ENCODE measurements at regions not wholly inside any gene's neighbourhood (a gene's known extent, or its start where the extent isn't known, plus 50 kb on each side); places are given as distances from the start of the nearest gene placed in this dataset.
A peak's percentile ranks its signal among the peaks of the same experiment; 100 is the strongest.
"Not testable (repeated sequence)": the region's sequence is repeated elsewhere in the genome, so short reads cannot be mapped to it uniquely, and the experiment has no call there.

DNA sequence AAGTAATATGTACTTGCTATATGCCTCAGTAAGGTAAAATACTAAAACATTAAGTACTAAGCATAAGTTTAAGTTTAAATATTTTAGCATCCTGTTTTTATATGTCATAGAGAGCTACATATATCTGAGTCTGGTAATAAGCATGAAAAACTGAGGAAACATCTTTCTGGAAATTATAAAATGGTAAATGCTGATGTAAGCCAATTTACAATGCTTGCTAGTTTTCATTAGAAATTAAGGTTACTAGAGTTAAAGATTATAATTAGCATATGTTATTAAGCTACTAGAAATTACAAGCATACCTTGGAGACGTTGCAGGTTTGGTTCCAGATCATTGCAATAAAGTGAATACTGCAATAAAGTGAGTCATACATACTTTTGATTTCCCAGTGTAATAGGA is 477.0 kb upstream of the LRRC7 start:
- DNase-seq: no peak

DNA sequence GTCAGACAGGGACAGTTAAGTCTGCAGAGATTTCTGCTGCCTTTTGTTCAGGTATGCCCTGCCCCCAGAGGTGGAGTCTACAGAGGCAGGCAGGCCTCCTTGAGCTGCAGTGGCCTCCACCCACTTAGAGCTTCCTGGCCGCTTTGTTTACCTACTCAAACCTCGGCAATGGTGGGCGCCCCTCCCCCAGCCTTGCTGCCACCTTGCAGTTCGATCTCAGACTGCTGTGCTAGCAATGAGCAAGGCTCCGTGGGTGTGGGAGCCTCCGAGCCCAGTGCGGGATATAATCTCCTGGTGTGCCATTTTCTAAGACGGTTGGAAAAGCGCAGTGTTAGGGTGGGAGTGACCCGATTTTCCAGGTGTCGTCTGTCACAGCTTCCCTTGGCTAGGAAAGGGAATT is 465.7 kb upstream of the LRRC7 start:
- DNase-seq: not testable (repeated sequence)

DNA sequence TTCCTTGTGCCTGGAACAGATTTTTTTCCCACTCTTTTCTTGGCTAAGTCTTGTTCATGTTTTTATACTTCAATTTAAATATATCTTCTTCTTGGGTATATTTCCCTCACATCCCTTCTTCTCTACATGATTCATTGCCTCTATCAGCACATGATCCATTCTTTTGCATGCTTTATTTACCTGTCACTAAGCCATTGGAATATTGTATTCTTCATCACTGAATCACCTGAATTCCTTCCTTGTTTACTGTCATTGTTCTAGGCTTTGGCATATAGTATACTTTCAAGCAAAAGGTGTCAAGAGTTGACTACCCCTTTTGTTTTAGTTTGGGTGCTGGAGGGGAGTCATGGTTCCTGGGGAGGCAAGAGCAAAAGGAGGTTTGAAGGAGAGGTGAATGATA is 464.5 kb upstream of the LRRC7 start:
- DNase-seq: no peak

DNA sequence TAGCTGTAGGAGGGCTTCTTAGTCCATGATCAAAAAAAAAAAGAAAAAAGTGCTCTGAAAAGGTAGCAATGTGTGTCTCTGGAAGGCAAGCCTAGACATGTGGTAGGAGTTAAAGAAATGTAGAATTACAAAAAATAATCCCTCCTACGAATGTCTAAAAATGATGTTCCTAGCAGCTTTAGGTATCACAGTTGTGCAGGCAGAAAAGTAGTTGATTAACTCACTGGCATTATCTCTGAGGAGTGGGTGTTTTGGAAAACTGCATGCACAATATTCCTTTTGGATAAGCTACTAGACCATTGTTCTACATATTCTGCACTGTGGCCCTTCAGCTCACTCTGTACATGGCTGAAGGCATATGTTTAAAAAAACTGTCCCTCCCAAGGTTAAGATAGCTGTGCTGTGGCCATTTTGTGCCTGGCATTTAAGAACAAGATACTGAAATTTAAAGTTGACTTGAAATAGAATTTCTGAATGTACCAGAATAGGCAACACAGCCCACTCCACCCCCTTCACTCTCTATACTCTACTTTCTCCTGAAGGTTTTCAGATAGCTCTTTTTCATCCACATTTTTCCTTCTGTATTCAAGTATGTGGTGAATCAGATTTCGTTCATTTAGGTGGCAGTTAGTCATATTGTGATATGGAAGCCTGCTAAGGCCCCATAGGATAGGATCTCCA is 463.9 kb upstream of the LRRC7 start:
- DNase-seq: no peak

DNA sequence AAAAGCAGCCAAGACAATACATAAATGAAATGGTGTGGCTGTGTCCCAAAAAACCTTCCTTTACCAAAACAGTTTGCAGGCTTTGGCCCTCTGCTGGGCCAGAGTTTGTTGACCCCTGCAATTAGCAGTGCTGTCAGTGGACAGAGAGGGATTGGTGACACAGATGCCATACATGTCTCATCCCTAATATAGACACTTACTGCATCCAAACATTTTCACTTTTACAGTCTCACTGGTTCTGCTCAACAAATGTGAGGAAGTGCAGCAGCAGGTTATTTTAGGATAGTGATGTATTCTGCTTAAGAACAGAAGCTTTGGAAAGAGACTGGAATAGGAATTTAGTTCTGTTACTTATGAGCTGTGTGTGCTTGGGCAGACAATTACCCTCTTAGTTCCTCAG is 462.8 kb upstream of the LRRC7 start:
- DNase-seq: no peak

DNA sequence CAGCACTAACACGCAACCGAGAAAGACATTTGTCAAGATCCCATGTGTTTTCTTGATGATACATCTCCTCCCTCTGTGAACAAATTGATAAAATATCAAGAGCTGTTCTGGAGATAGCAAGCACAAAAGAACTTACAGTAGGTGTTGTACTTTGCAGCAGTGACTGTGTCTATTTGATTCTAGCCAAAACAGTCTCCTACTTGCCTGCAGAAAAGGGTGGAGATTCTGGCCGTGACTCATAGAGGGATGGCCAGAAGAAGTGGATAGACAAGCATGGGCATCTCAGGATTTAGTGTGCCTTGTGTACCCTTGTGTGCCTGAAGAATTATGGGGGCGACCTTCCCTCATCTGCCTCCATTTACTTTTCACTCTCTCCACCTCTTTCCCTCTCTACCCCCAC is 458.4 kb upstream of the LRRC7 start:
- no peak for DNase-seq

DNA sequence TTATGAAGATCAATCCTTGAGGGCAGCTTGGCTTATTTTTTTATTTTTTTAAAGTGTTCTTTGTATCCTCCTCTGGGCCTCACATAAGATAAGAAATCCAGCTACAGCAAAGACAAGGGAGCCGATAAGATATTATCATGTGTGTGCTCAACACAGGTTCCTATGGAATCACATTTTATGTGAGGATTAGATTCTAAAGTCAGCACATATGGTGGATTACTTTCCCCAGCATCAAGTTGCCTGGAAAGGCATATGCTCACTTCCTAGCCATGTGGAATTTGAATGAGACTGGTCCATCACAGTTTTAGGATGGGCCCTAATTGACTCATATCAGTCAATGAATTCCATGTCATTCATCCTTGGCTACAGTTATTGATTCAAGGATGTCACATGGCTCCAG is 456.9 kb upstream of the LRRC7 start:
- DNase-seq: no peak

DNA sequence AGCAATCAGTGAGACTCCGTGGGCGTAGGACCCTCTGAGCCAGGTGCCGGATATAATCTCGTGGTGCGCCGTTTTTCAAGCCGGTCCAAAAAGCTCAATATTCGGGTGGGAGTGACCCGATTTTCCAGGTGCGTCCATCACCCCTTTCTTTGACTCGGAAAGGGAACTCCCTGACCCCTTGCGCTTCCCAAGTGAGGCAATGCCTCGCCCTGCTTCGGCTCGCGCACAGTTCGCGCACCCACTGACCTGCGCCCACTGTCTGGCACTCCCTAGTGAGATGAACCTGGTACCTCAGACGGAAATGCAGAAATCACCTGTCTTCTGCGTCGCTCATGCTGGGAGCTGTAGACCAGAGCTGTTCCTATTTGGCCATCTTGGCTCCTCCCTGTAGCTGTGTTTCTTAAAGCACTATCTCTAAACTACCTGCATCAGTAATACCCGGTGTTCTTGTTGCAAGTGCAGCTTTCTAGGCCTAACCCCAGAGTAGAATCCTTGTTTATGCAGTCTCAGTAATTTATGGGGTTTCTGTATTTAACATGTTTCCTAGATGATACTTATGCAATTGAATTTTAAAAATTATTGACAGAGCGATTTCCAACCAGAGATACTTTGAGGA is 447.5 kb upstream of the LRRC7 start:
- not testable (repeated sequence) for DNase-seq

DNA sequence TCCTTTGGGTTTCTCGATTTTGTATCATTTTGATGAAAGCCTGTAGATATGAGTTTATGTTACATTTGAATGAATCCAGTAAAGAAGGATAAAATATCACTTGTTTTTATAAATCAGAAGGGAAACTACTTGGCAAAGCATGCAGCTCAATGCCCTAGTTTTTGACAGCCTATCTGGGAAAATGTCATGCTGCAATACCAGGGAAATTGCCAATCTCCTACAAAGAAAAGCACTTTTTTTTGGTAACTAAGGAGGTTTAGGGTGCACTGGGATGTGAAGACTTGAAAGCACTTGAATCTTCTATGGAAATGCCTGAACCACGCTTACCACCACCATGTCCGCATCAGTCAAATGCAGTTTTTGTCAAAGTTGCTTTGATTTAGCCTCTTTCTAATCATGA is 446.9 kb upstream of the LRRC7 start:
- no peak for DNase-seq

DNA sequence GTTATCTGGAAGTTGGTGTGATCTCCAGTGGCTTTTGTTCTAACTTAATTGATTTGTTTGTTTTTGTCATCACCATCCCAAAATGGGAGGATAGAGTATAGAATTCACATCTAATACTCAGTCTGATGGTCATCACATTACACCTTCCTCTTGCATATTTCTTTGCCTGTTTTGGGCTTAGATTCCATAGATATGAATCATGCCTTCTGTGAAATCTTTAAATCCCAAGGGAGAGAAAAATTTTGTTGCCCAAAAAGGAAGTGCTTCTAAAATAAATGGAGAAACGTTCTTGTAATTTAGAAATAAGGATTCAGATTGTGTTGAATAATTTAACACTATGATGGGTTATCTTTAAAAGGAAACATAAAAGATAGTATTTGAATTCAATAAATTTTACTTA is 446.0 kb upstream of the LRRC7 start:
- peak; percentile 2 for DNase-seq

DNA sequence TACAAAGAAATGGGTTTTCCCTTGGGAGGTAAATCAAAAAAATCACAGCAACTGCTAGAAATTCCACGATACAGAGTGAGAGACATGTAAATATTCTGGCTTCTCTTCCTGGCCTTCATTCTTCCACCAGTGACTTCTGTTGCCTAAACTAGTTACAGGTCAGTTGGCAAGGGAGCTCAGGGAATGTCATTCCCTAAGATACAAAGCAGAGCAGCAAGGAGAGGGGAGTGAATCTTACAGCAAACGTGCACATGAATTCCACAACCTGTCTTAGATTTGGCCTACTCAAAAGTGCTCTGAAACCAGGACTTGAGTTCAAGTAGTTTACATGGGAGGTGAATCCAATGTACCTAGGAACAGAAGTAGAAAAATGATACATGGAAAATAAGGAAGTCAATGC is 445.3 kb upstream of the LRRC7 start:
- no peak for DNase-seq

DNA sequence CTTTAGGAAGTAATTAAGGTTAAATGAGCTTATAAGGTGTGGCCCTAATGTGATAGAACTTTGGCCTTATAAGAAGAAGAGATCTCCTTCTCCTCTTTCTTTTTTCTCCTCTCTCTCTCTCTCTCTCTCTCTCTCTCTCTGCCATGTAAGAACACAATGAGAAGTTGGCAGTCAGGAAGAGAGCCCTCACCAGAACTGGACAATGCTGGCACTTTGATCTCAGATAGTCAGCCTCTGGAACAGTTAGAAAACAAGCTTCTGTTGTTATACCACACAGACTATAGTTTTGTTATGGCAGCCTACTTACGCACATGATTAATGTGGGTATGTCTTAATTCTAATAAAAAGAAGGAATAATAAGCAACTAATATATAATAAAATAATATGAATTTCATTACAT is 444.2 kb upstream of the LRRC7 start:
- no peak for DNase-seq

DNA sequence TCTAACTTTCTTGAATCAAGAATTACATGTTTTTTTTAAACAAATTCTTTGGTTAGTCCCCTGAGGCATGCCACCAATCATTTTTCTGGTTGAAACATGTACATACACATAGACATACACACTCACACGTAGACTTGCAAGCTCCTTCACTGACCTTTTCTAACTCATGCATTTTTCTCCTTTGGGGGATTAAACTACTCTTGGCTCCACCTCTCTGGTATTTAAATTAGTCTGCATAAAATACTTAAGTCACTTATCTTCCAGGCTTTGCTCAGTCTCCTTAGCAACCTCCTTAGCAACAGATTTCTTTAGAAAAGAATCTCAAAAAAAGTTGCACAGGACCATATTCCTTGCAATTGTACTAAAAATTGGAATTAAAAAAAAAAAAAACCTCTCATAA is 440.9 kb upstream of the LRRC7 start:
- no peak for DNase-seq

DNA sequence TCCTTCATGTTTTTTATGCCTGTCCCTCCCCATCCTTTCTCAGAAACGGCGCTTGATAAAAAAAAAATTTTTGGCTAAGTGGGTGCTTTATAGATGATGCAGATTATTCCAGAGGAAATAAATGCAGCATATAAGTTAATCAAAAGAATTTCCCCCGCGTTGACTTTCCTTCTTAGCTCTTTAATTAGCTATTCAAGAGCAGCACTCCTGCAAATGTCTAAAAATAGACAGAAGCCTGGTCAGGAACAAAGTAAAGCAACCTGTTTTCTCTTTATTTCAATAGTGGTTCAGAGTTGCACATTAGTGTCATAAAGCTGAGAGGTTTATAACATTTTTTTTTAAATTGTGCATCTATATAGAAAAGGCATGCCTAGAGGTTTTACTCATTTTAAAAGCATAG is 439.5 kb upstream of the LRRC7 start:
- DNase-seq: no peak

DNA sequence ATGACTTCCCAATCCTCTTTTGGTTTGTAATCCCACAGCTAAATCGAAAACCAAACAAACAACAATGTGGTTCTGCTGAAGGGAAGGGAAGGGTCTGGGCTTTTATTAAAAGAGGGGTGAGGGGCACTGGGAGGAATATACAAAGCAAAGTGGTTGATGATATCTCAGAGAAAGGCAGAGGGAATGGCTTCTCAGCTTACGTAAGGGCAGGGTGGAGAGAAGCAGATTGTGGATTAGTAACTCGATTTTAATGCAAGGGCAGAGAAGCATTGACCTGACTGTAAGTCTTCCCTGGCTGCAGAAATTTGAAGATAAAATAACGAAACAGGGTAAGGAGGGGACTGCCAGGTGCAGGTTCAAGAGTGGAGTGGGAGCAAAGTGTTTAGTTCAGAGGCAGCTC is 438.2 kb upstream of the LRRC7 start:
- no peak for DNase-seq

DNA sequence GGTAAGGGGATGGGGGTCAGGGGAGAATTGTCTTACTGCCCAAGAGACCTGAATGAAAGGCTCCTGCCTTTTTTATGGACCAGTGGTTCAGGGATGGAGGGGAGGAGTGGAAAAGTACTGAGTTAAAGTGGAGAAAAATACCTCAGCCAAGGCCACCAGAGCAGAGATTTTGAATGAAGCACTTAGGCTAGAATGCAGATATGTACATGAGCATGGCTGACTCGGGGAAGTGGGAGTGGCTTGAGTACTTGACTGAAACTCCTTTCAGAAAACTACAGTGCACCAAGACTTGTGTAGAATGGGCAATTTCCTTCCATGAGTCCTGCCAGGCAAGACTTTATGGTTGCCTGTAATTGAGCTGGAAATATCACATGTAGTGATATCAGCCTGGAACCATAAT is 429.6 kb upstream of the LRRC7 start:
- DNase-seq: no peak

DNA sequence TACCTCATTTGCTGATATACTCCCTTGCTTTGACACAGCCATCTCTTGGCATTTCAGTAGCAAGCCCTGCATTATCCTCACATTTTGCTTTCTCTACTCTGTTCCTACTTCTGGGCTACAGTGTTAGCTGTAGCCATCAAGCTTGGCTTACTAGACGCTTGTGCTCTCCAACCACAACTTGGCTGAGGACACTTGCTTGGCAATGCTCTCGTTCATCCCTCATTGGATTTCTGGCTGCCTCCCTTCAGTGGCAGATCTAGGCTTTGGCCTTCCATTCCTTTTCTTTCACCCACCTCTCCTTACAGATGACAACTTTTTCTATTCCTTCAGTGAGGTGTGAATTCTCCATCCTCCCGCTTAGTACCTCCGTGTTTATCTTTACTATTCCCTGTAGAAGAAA is 428.7 kb upstream of the LRRC7 start:
- DNase-seq: no peak

DNA sequence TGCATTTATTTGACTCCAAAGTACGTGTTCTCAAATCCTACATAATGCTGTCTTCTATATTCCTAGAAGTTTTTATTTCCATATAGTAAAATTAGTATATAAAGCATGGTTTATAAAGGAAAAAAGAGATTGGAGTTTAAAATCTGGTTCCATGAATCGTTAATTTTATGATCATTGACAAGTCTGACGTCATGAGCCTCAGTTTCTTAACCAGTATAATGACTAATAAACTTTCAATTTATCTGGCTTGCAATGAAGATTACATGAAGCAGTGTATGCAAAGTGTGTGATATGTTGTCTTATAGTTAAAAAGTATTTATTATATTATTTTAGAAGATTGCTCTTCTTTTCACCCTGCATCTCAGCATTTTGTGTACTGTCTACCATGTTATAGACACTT is 421.4 kb upstream of the LRRC7 start:
- DNase-seq: no peak

DNA sequence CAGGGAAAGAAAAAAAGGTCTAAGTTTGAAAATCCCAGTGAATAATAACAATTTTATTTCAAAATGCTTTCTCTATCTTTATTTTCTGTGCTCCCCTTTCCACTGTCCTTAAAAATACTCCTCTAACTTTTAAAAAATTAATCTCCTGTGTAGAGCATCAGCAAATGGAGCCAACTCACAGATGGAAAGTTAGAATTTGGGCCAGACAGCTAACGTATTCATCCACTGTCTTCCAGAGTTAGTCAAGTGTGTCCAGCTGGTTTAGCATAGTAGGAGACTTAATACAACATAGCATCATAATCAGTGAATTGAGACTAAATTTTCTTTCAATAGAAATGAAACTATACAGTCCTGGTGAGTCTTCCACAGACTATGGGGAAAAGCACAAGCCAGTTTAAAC is 419.0 kb upstream of the LRRC7 start:
- DNase-seq: no peak

DNA sequence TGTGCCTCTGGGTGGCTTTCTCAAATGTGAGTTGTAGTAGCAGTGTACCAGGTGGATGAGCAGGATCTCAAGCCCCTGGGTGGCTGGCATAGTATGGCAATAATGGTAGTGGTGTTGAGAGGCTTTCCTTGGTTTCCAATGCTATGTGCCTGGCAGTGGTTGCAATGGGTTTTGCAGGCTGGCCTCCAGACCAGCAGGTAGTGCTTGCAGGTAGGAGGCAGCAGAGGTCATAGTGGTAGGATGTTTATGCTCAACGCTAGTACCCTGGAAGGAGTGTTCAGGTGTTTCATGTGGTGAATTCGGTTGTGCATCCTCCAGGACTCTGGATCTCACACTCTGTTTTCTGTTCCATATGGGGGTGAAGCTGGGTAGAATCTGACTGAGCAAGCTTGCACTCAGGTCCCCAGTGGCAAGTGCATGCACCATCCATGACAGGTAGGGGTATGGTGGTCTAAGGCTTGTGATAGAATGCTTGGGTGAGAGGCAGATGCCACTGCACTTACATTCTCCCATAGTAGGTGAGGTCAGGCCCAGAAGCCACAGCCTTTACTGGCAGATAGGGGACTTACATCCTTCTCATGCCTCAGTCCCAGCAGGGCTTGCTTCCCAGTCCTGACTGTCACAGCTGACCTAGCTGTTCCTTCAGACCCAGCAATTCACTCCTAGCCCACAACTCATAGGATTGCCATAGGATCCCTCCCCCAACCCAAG is 410.5 kb upstream of the LRRC7 start:
- no peak for DNase-seq

DNA sequence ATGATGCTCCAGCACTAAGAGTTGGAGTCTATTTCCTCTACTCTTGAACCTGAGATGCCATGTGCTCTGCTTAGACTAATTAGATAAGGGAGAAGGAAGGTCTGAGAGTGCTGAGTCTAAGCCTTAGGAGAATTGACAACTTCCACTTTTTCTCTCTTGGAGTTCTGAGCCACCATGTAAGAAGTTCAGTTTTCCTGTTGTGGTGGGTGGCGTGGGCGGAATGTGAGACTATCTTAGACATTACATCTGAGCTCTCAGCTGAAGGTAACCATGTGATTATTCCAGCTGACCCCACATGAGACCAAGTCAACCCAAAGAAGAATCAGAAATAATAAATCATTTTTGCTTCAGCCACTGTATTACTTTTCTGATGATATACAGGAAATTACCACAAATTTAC is 404.5 kb upstream of the LRRC7 start:
- DNase-seq: no peak

DNA sequence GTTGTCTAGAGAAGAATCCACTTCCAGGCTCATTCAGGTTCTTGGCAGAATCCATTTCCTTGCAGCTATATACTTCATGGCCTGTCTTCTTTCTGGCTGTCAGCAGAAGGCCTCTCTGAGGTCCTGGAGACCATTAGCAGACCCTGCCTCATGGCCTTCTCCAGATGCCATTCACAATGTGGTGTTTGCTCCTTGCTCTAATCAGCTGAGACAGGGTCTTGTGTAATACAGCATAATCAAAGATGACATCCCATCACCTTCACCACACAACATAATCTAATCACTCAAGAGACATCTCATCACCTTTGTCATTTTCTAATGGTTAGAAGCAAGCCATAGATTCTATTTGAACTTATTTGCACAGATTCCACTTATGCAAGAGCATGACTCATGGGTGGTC is 403.9 kb upstream of the LRRC7 start:
- DNase-seq: no peak

DNA sequence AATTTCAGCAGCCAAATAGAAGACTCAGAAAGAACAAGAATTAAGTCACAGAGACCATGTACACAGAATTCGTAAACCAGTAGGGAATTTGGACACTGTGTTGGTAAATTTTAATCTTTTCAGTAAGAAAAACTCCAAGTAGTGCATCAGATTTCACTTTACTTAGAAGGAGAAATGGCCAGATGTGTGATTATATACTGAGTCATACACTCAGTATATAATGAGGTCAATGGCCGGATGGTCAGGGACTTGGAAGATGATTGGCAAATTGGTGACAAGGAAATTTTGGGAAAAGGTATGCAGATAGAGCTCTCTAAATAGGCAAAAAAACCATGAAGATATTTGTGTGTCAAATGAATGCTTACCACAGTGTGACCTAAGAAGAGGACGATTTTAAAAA is 399.8 kb upstream of the LRRC7 start:
- DNase-seq: no peak

DNA sequence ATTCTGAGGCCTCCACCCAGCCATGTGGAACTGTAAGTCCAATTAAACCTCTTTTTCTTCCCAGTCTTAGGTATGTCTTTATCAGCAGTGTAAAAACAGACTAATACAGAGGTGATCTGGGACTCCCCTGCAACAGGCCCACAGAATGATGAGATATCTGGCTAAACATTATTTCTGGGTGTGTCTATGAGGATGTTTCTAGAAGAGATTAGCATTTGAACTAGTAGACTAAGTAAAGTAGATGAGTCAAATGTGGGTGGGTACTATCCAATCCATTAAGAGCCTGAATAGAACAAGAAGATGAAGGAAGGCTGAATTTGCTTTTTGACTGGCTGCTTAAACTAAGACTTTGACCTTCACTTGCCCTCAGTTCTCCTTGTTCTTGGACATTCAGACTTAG is 396.5 kb upstream of the LRRC7 start:
- no peak for DNase-seq
